DOHH2 (cell line): ENCODE measurements at regions not wholly inside any gene's neighbourhood (a gene's known extent, or its start where the extent isn't known, plus 50 kb on each side); places are given as distances from the start of the nearest gene placed in this dataset.

Source experiments
- CTCF ChIP-seq: fragments of 200-600 bp; sonication (generic); IDR thresholded peaks from one replicate; pipeline ENCODE4 v1.5.1; 2014; ENCODE audit warnings: antibody characterized with exemption, mild to moderate bottlenecking, low read depth, low read length; ENCODE audit not compliant: poor library complexity, severe bottlenecking
- EZH2phosphoT487 ChIP-seq: fragments of 200-600 bp; sonication (generic); IDR thresholded peaks from 2 replicates; pipeline ENCODE4 v1.6.1; 2017; ENCODE audit warnings: borderline replicate concordance, mild to moderate bottlenecking, antibody characterized with exemption, low read length, moderate library complexity, mixed read lengths

GRCh38 chr15:31202953-31203352, 101.4 kb upstream of the TRPM1 start:
- TF ChIP-seq CTCF (no peak), EZH2phosphoT487 (no peak)
